ENCODE measurements at regions not wholly inside any gene's neighbourhood (a gene's known extent, or its start where the extent isn't known, plus 50 kb on each side); places are given as distances from the start of the nearest gene placed in this dataset.

GRCh38 chr2:205877496-205877895, 195.2 kb downstream of the NRP2 start:
- 61% methylated on average over 3 of the region's 3 CpGs for WGBS (ENCODE audit: low lambda C conversion rate)
- intact Hi-C loops (cut with micrococcal nuclease; ENCODE audit: unreplicated experiment) = no loop called here
- Histone ChIP-seq H3K4me2 (ENCODE audit: low read depth, low read length) (no peak overlapping the region), H3K79me2 (ENCODE audit: insufficient read depth, low read length) (no peaks in the 10 kb centered on the region), H3K36me3 (replicated peaks in 1 of 2; ENCODE audit: control insufficient read depth in 1 of 2, insufficient read depth in 2 of 2, low read length in 2 of 2) (no peaks in the 10 kb centered on the region), H4K20me1 (ENCODE audit: insufficient read depth, low read length) (no peaks in the 10 kb centered on the region), H3K27ac (ENCODE audit: extremely low read length, insufficient read depth, low read length) (no peak overlapping the region), H3K4me3 (replicated peaks in 1 of 3; ENCODE audit: insufficient read depth in 1 of 3, low read depth in 2 of 3, low read length in 3 of 3) (no peak overlapping the region), H3K27me3 (ENCODE audit: control insufficient read depth in 1 of 2, insufficient read depth in 2 of 2, low read length in 2 of 2) (0 out of 5 replicates have a peak, but pooled peaks cover 0 to 10% of the 10 kb centered on the region in 2 experiments), H2AFZ (ENCODE audit: low read length) (no peak overlapping the region), H3K9me3 (ENCODE audit: low read length) (no peaks in the 10 kb centered on the region), H3K4me1 (ENCODE audit: insufficient read depth, low read length) (peaks cover 4% of the 10 kb centered on the region; the same call in 1 of the 2 replicates), H3K9ac (ENCODE audit: insufficient read depth, low read depth, low read length) (no peak overlapping the region)
- ChIA-PET POLR2A (no interaction called here), CTCF (ENCODE audit: low intra/inter-chr PET ratio, low total read pairs) (no interaction called here)
- BruUV-seq (replicated peaks) = no TSS peak
- DNase-seq (ENCODE audit: low spot score) = no peak
- ATAC-seq = no peak
- no peak for FAIRE-seq
- in situ Hi-C loops (cut with HindIII; ENCODE audit: extremely low pct_ligation_motif_present, low pct_unique_long_range_greater_than_20kb) = loop anchor here (25.0 kb wide), 1 partner anchor 1540 kb away; no protein-coding TSS in a partner anchor
- no peak for TF ChIP-seq PAF1 (CRISPR knock-in tag; IDR thresholded peaks at IDR 0.05)
- TF ChIP-seq ZNF615 (CRISPR knock-in tag; IDR thresholded peaks at IDR 0.05; ENCODE audit: borderline replicate concordance) = no peak
- no peak for TF ChIP-seq SNAPC4 (CRISPR knock-in tag; IDR thresholded peaks at IDR 0.05)
- no peak for TF ChIP-seq TCF7 (IDR thresholded peaks at IDR 0.05; ENCODE audit: low read depth)
- no peak for TF ChIP-seq ZSCAN30 (CRISPR knock-in tag; IDR thresholded peaks at IDR 0.05)
- TF ChIP-seq ZFP36L2 (CRISPR knock-in tag; IDR thresholded peaks at IDR 0.05) = no peak
- no peak for TF ChIP-seq RORA (CRISPR knock-in tag; IDR thresholded peaks at IDR 0.05)
- no peak for TF ChIP-seq SP4 (CRISPR knock-in tag; IDR thresholded peaks at IDR 0.05)
- TF ChIP-seq, protein P1, sequence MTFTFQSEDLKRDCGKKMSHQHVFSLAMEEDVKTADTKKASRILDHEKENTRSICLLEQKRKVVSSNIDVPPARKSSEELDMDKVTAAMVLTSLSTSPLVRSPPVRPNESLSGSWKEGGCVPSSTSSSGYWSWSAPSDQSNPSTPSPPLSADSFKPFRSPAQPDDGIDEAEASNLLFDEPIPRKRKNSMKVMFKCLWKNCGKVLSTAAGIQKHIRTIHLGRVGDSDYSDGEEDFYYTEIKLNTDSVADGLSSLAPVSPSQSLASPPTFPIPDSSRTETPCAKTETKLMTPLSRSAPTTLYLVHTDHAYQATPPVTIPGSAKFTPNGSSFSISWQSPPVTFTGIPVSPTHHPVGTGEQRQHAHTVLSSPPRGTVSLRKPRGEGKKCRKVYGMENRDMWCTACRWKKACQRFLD (CRISPR knock-in tag; IDR thresholded peaks at IDR 0.05; ENCODE audit: borderline replicate concordance) = no peak
- TF ChIP-seq, protein P2, sequence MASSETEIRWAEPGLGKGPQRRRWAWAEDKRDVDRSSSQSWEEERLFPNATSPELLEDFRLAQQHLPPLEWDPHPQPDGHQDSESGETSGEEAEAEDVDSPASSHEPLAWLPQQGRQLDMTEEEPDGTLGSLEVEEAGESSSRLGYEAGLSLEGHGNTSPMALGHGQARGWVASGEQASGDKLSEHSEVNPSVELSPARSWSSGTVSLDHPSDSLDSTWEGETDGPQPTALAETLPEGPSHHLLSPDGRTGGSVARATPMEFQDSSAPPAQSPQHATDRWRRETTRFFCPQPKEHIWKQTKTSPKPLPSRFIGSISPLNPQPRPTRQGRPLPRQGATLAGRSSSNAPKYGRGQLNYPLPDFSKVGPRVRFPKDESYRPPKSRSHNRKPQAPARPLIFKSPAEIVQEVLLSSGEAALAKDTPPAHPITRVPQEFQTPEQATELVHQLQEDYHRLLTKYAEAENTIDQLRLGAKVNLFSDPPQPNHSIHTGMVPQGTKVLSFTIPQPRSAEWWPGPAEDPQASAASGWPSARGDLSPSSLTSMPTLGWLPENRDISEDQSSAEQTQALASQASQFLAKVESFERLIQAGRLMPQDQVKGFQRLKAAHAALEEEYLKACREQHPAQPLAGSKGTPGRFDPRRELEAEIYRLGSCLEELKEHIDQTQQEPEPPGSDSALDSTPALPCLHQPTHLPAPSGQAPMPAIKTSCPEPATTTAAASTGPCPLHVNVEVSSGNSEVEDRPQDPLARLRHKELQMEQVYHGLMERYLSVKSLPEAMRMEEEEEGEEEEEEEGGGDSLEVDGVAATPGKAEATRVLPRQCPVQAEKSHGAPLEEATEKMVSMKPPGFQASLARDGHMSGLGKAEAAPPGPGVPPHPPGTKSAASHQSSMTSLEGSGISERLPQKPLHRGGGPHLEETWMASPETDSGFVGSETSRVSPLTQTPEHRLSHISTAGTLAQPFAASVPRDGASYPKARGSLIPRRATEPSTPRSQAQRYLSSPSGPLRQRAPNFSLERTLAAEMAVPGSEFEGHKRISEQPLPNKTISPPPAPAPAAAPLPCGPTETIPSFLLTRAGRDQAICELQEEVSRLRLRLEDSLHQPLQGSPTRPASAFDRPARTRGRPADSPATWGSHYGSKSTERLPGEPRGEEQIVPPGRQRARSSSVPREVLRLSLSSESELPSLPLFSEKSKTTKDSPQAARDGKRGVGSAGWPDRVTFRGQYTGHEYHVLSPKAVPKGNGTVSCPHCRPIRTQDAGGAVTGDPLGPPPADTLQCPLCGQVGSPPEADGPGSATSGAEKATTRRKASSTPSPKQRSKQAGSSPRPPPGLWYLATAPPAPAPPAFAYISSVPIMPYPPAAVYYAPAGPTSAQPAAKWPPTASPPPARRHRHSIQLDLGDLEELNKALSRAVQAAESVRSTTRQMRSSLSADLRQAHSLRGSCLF (CRISPR knock-in tag; IDR thresholded peaks at IDR 0.05; ENCODE audit: borderline replicate concordance) = no peak
- no peak for TF ChIP-seq ZNF724P (CRISPR knock-in tag; IDR thresholded peaks at IDR 0.05; ENCODE audit: borderline replicate concordance)
- TF ChIP-seq KDM5A (IDR thresholded peaks at IDR 0.05; ENCODE audit: borderline replicate concordance, low read length) = no peak

All from HepG2 (cell line).